ENCODE measurements at regions not wholly inside any gene's neighbourhood (a gene's known extent, or its start where the extent isn't known, plus 50 kb on each side); places are given as distances from the start of the nearest gene placed in this dataset.

- Histone ChIP-seq H3K27me3 (ENCODE audit: control insufficient read depth in 4 of 4, insufficient read depth in 4 of 4, low read length in 3 of 4) (no peaks in the 10 kb centered on the region), H3K4me3 (ENCODE audit: low read depth in 1 of 3, low read length in 3 of 3) (no peak overlapping the region), H3K9ac (ENCODE audit: low read depth in 1 of 2, low read length in 2 of 2) (no peak overlapping the region), H3K27ac (ENCODE audit: low read depth in 1 of 2, low read length in 2 of 2) (no peak overlapping the region), H3K36me3 (ENCODE audit: control insufficient read depth in 4 of 4, insufficient read depth in 3 of 4, low read depth in 1 of 4, low read length in 3 of 4) (no peaks in the 10 kb centered on the region), H3K9me3 (ENCODE audit: control insufficient read depth in 4 of 4, low read length in 3 of 4) (no peaks in the 10 kb centered on the region), H3K4me1 (ENCODE audit: control insufficient read depth in 4 of 4, insufficient read depth in 4 of 4, low read length in 3 of 4) (no peaks in the 10 kb centered on the region)
- no peak for TF ChIP-seq ATF3 (IDR thresholded peaks at IDR 0.05)
- 72% methylated on average over 1 of the region's 1 CpG for WGBS
- no peak for DNase-seq (ENCODE audit: low spot score)
Observed at GRCh38 chr13:65825039-65825438, 1405.1 kb downstream of the PCDH9 start.

- no peak for TF ChIP-seq ZBTB33 (IDR thresholded peaks at IDR 0.05)
- TF ChIP-seq NR2F2 (IDR thresholded peaks at IDR 0.05) = no peak
- TF ChIP-seq FOXA1 (IDR thresholded peaks at IDR 0.05) = no peak
- TF ChIP-seq EGR1 (IDR thresholded peaks at IDR 0.05; ENCODE audit: low read depth in 2 of 2) = no peak
- no peak for TF ChIP-seq FOXA2 (IDR thresholded peaks at IDR 0.05)
- TF ChIP-seq HNF4G (IDR thresholded peaks at IDR 0.05) = no peak
- no peak for TF ChIP-seq MAX (IDR thresholded peaks at IDR 0.05)
- TF ChIP-seq GABPA (IDR thresholded peaks at IDR 0.05 in 1 of 2, conservative IDR thresholded peaks at IDR 0.05 in 1 of 2) = no peak
- no peak for TF ChIP-seq SP1 (IDR thresholded peaks at IDR 0.05)
- no peak for TF ChIP-seq ATF3 (IDR thresholded peaks at IDR 0.05)
- TF ChIP-seq TAF1 (conservative IDR thresholded peaks at IDR 0.05) = no peak
- TF ChIP-seq HNF4A (conservative IDR thresholded peaks at IDR 0.05) = no peak
- TF ChIP-seq YY1 (IDR thresholded peaks at IDR 0.05) = no peak
- TF ChIP-seq CTCF (IDR thresholded peaks at IDR 0.05; ENCODE audit: low read depth, low read length, missing input control) = no peak
- no peak for TF ChIP-seq RXRA (IDR thresholded peaks at IDR 0.05)
- no peak for TF ChIP-seq JUND (IDR thresholded peaks at IDR 0.05)
- TF ChIP-seq REST (IDR thresholded peaks at IDR 0.05) = no peak
- no peaks in the 10 kb centered on the region for H3K36me3 ChIP-seq (ENCODE audit: control insufficient read depth in 4 of 4, insufficient read depth in 3 of 4, low read depth in 1 of 4, low read length in 3 of 4)
- DNase-seq (ENCODE audit: low spot score) = no peak
- WGBS = 52% methylated on average over 1 of the region's 1 CpG
- no peak overlapping the region for H3K9ac ChIP-seq (ENCODE audit: low read depth in 1 of 2, low read length in 2 of 2)
- H3K27me3 ChIP-seq (ENCODE audit: control insufficient read depth in 4 of 4, insufficient read depth in 4 of 4, low read length in 3 of 4) = no peaks in the 10 kb centered on the region
- no peak overlapping the region for H3K4me3 ChIP-seq (ENCODE audit: low read depth in 1 of 3, low read length in 3 of 3)
- no peaks in the 10 kb centered on the region for H3K9me3 ChIP-seq (ENCODE audit: control insufficient read depth in 4 of 4, low read length in 3 of 4)
- H3K4me1 ChIP-seq (ENCODE audit: control insufficient read depth in 4 of 4, insufficient read depth in 4 of 4, low read length in 3 of 4) = no peaks in the 10 kb centered on the region
- H3K27ac ChIP-seq (ENCODE audit: low read depth in 1 of 2, low read length in 2 of 2) = no peak overlapping the region
Observed at GRCh38 chr13:65808061-65808460, 1422.1 kb downstream of the PCDH9 start.

All from liver (tissue), 8 donors.